Calu3 (cell line): ENCODE measurements at regions not wholly inside any gene's neighbourhood (a gene's known extent, or its start where the extent isn't known, plus 50 kb on each side); places are given as distances from the start of the nearest gene placed in this dataset.

Experiments used
- BruUV-seq: library from RNA; stranded (reverse); fragments of 400-500 nt; replicated peaks from 2 replicates; lab custom pipeline; 2021; lab: Mats Ljungman, UMichigan
- CTCF ChIA-PET: fragments of 300-600 bp; sonication (Branson Sonifier 250); formaldehyde crosslinking; loops from one replicate; lab custom pipeline; 2022; ENCODE audit warnings: antibody characterized with exemption; lab: Charles Lee
- DNase-seq: peaks from one replicate; pipeline ENCODE4 v3.0.0; 2022
- H3K27ac Mint-ChIP-seq: one replicate; pipeline ENCODE4 v1.8.0; 2022; ENCODE audit warnings: mixed read lengths; ENCODE audit not compliant: unreplicated experiment
- H3K27me3 Mint-ChIP-seq: one replicate; pipeline ENCODE4 v1.8.0; 2022; ENCODE audit warnings: mixed read lengths; ENCODE audit not compliant: unreplicated experiment
- H3K36me3 Mint-ChIP-seq: one replicate; pipeline ENCODE4 v1.8.0; 2022; ENCODE audit warnings: mild to moderate bottlenecking, moderate library complexity, mixed read lengths; ENCODE audit not compliant: insufficient read depth, unreplicated experiment
- H3K4me1 Mint-ChIP-seq: one replicate; pipeline ENCODE4 v1.8.0; 2022; ENCODE audit warnings: mild to moderate bottlenecking, low read depth, mixed read lengths; ENCODE audit not compliant: unreplicated experiment
- H3K4me3 Mint-ChIP-seq: one replicate; pipeline ENCODE4 v1.8.0; 2022; ENCODE audit warnings: mild to moderate bottlenecking, low read depth, moderate library complexity, mixed read lengths; ENCODE audit not compliant: unreplicated experiment
- H3K9me3 Mint-ChIP-seq: one replicate; pipeline ENCODE4 v1.8.0; 2022; ENCODE audit warnings: low read depth, mixed read lengths; ENCODE audit not compliant: unreplicated experiment
- CTCF ChIP-seq: fragments of 200-600 bp; IDR thresholded peaks from one replicate; pipeline ENCODE4 v1.8.0; 2022; ENCODE audit warnings: antibody characterized with exemption; ENCODE audit not compliant: unreplicated experiment
- intact Hi-C: fragments of 100-400 bp; cut with micrococcal nuclease; formaldehyde crosslinking; loops from one replicate; pipeline ENCODE4 v1.10.0; 2022; ENCODE audit not compliant: unreplicated experiment

- intact Hi-C loops = no loop called here
- Mint-ChIP-seq H3K4me3 (no peak overlapping the region), H3K9me3 (no peaks in the 10 kb centered on the region), H3K36me3 (no peaks in the 10 kb centered on the region), H3K4me1 (peaks cover 20% of the 10 kb centered on the region), H3K27ac (no peak overlapping the region), H3K27me3 (no peaks in the 10 kb centered on the region)
- CTCF ChIA-PET = no interaction called here
- BruUV-seq = no TSS peak
- no peak for DNase-seq
- TF ChIP-seq CTCF = no peak
These were observed 1038.6 kb downstream of the SOCS6 start for GRCh38 chr18:71327441-71327840.

GRCh38 chr18:71326826-71327225 is 1038.0 kb downstream of the SOCS6 start:
- no peak overlapping the region for H3K27ac Mint-ChIP-seq
- no peak overlapping the region for H3K4me3 Mint-ChIP-seq
- H3K36me3 Mint-ChIP-seq = no peaks in the 10 kb centered on the region
- no TSS peak for BruUV-seq
- no peaks in the 10 kb centered on the region for H3K27me3 Mint-ChIP-seq
- CTCF ChIA-PET = no interaction called here
- no peaks in the 10 kb centered on the region for H3K9me3 Mint-ChIP-seq
- TF ChIP-seq CTCF = no peak
- intact Hi-C loops = no loop called here
- peaks cover 14% of the 10 kb centered on the region for H3K4me1 Mint-ChIP-seq
- DNase-seq = no peak

GRCh38 chr18:71324356-71324755 is 1035.5 kb downstream of the SOCS6 start:
- H3K4me3 Mint-ChIP-seq = no peak overlapping the region
- no TSS peak for BruUV-seq
- no peaks in the 10 kb centered on the region for H3K4me1 Mint-ChIP-seq
- no peaks in the 10 kb centered on the region for H3K27me3 Mint-ChIP-seq
- H3K9me3 Mint-ChIP-seq = no peaks in the 10 kb centered on the region
- DNase-seq = no peak
- intact Hi-C loops = no loop called here
- CTCF ChIA-PET = no interaction called here
- no peak overlapping the region for H3K27ac Mint-ChIP-seq
- TF ChIP-seq CTCF = no peak
- H3K36me3 Mint-ChIP-seq = no peaks in the 10 kb centered on the region

- no TSS peak for BruUV-seq
- Mint-ChIP-seq H3K36me3 (no peaks in the 10 kb centered on the region), H3K27me3 (no peaks in the 10 kb centered on the region), H3K4me1 (no peaks in the 10 kb centered on the region), H3K9me3 (no peaks in the 10 kb centered on the region), H3K4me3 (no peak overlapping the region), H3K27ac (no peak overlapping the region)
- intact Hi-C loops = no loop called here
- no peak for DNase-seq
- TF ChIP-seq CTCF = no peak
- CTCF ChIA-PET = no interaction called here
These were observed 1033.4 kb downstream of the SOCS6 start for GRCh38 chr18:71322201-71322600.
